Astrocyte (in vitro differentiated cells and primary cell): ENCODE measurements at regions not wholly inside any gene's neighbourhood (a gene's known extent, or its start where the extent isn't known, plus 50 kb on each side); places are given as distances from the start of the nearest gene placed in this dataset.

Source experiments
- DNase-seq: peaks from one replicate; pipeline ENCODE4 v3.0.0-alpha.2; 2010; ENCODE audit warnings: low read depth
- FAIRE-seq: peaks from 2 replicates; lab custom pipeline; 2011; peaks lifted over from hg19 to GRCh38; lab: Jason Lieb, UNC
- H2AFZ ChIP-seq: 2 replicates; pipeline ENCODE4 v1.6.0; 2012; ENCODE audit warnings: low read depth, low read length, inconsistent platforms
- H3K27ac ChIP-seq: 2 replicates; pipeline ENCODE4 v1.5.1; 2011; ENCODE audit warnings: low read depth, low read length, inconsistent platforms
- H3K27me3 ChIP-seq: 2 replicates; pipeline ENCODE4 v1.6.0; 2011; ENCODE audit warnings: low read length, inconsistent platforms; ENCODE audit not compliant: insufficient read depth
- H3K36me3 ChIP-seq: 2 replicates; pipeline ENCODE4 v1.5.1; 2011; ENCODE audit warnings: low read length, inconsistent platforms; ENCODE audit not compliant: insufficient read depth
- H3K4me1 ChIP-seq: 2 replicates; pipeline ENCODE4 v1.5.1; 2011; ENCODE audit warnings: low read length, inconsistent platforms; ENCODE audit not compliant: insufficient read depth
- H3K4me2 ChIP-seq: 2 replicates; pipeline ENCODE4 v1.6.0; 2012; ENCODE audit warnings: low read length, inconsistent platforms
- H3K4me3 ChIP-seq: 2 replicates; pipeline ENCODE4 v1.5.1; 2011; ENCODE audit warnings: low read depth, mild to moderate bottlenecking, low read length, inconsistent platforms; ENCODE audit not compliant: insufficient read depth
- H3K79me2 ChIP-seq: 2 replicates; pipeline ENCODE4 v1.6.0; 2012; ENCODE audit warnings: mild to moderate bottlenecking, low read length, inconsistent platforms; ENCODE audit not compliant: insufficient read depth
- H3K9ac ChIP-seq: 2 replicates; pipeline ENCODE4 v1.6.0; 2012; ENCODE audit warnings: mild to moderate bottlenecking, low read length, inconsistent platforms
- H3K9me3 ChIP-seq: 2 replicates; pipeline ENCODE4 v1.5.1; 2012; ENCODE audit warnings: low read depth, mild to moderate bottlenecking, low read length, inconsistent platforms; ENCODE audit not compliant: insufficient read depth
- H4K20me1 ChIP-seq: 2 replicates; pipeline ENCODE4 v1.6.0; 2012; ENCODE audit warnings: low read length, inconsistent platforms; ENCODE audit not compliant: insufficient read depth
- H3K27ac Mint-ChIP-seq: one replicate; pipeline ENCODE4 v1.8.0; 2021; ENCODE audit warnings: mild to moderate bottlenecking, mixed read lengths; ENCODE audit not compliant: unreplicated experiment
- H3K27me3 Mint-ChIP-seq: one replicate; pipeline ENCODE4 v1.8.0; 2021; ENCODE audit warnings: low read depth, mixed read lengths; ENCODE audit not compliant: unreplicated experiment
- H3K36me3 Mint-ChIP-seq: one replicate; pipeline ENCODE4 v1.8.0; 2021; ENCODE audit warnings: low read depth, mixed read lengths; ENCODE audit not compliant: unreplicated experiment
- H3K4me1 Mint-ChIP-seq: one replicate; pipeline ENCODE4 v1.8.0; 2021; ENCODE audit warnings: low read depth, mixed read lengths; ENCODE audit not compliant: unreplicated experiment
- H3K4me3 Mint-ChIP-seq: one replicate; pipeline ENCODE4 v1.8.0; 2021; ENCODE audit warnings: mild to moderate bottlenecking, moderate library complexity, mixed read lengths; ENCODE audit not compliant: unreplicated experiment
- H3K9me3 Mint-ChIP-seq: one replicate; pipeline ENCODE4 v1.8.0; 2021; ENCODE audit warnings: mild to moderate bottlenecking, mixed read lengths; ENCODE audit not compliant: unreplicated experiment
- EZH2 ChIP-seq: IDR thresholded peaks from 2 replicates; pipeline ENCODE4 v1.6.1; 2012; ENCODE audit warnings: mild to moderate bottlenecking, low read length, inconsistent platforms; ENCODE audit not compliant: insufficient read depth
- TF ChIP-seq, protein P1 (sequence below): IDR thresholded peaks from 2 replicates; pipeline ENCODE4 v1.5.1; 2011; ENCODE audit warnings: low read depth, mild to moderate bottlenecking, inconsistent platforms, low read length, moderate library complexity; ENCODE audit not compliant: insufficient read depth

DNA sequence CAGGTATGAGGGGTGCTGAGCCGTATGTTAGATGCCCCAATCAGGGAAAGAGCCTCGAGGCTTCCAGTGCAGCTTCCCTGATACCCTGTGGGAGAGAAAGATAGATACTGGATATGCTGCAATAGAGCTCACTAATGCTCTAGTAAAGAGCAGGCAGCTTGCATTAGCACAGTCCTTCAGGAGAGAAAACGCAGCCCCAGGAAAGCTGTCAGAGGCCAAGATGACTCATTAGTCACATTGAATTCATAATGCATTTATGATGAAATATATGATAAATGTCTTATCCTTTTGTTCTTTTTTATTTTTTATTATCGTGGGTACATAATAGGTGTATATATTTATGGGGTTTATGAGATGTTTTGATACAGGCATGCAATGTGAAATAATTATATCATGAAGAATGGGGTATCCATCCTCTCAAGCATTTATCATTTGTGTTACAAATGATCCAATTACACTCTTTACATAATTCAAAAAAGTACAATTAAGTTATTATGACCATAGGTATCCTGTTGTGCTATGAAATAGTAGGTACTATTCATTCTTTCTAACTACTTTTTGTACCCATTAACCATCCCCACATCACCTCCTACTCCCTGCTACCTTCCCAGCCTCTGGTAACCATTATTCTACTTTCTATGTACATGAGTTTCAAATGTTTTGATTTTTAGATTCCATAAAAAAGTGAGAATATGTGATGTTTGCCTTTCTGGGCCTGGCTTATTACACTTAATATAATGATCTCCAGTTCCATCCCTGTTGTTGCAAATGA, 94.5 kb upstream of the TOP3B start:
- H3K4me1 Mint-ChIP-seq = peaks cover 8% of the 10 kb centered on the region
- Histone ChIP-seq H3K27me3 (peaks cover 17% of the 10 kb centered on the region), H3K9ac (no peak overlapping the region), H3K4me1 (no peaks in the 10 kb centered on the region), H3K4me2 (no peak overlapping the region), H2AFZ (no peak overlapping the region), H3K4me3 (no peak overlapping the region), H3K36me3 (no peaks in the 10 kb centered on the region), H3K27ac (no peak overlapping the region), H3K79me2 (no peaks in the 10 kb centered on the region), H3K9me3 (no peaks in the 10 kb centered on the region), H4K20me1 (no peaks in the 10 kb centered on the region)
- peaks cover 71% of the 10 kb centered on the region for H3K27me3 Mint-ChIP-seq
- no peak for FAIRE-seq
- TF ChIP-seq, protein P1, sequence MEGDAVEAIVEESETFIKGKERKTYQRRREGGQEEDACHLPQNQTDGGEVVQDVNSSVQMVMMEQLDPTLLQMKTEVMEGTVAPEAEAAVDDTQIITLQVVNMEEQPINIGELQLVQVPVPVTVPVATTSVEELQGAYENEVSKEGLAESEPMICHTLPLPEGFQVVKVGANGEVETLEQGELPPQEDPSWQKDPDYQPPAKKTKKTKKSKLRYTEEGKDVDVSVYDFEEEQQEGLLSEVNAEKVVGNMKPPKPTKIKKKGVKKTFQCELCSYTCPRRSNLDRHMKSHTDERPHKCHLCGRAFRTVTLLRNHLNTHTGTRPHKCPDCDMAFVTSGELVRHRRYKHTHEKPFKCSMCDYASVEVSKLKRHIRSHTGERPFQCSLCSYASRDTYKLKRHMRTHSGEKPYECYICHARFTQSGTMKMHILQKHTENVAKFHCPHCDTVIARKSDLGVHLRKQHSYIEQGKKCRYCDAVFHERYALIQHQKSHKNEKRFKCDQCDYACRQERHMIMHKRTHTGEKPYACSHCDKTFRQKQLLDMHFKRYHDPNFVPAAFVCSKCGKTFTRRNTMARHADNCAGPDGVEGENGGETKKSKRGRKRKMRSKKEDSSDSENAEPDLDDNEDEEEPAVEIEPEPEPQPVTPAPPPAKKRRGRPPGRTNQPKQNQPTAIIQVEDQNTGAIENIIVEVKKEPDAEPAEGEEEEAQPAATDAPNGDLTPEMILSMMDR = no peak
- TF ChIP-seq EZH2 = no peak
- H3K9me3 Mint-ChIP-seq = no peaks in the 10 kb centered on the region
- peaks cover 2% of the 10 kb centered on the region for H3K36me3 Mint-ChIP-seq
- no peak for DNase-seq
- H3K27ac Mint-ChIP-seq = no peak overlapping the region
- H3K4me3 Mint-ChIP-seq = no peak overlapping the region

DNA sequence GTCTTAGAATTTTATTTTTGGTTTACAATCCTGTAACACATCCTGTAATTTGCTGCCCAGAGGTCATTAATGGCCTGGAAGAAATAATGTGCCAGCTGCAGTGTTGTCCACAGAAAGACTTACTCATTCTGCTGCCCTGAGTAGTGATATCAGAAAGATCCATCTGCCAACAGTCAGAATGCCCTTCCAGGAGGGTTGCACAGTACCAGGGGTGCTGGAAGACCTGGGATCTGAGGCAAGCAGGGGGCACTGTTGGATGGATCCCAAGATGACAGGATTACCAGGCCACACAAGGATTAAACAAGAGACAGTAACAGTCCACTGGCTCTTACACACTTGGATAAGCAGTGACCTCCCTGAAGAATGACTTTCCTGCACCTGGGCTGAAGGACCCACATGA, 93.8 kb upstream of the TOP3B start:
- no peak overlapping the region for H3K4me3 Mint-ChIP-seq
- H3K9me3 Mint-ChIP-seq = no peaks in the 10 kb centered on the region
- peaks cover 70% of the 10 kb centered on the region for H3K27me3 Mint-ChIP-seq
- Histone ChIP-seq H3K79me2 (no peaks in the 10 kb centered on the region), H3K4me3 (no peak overlapping the region), H3K9ac (no peak overlapping the region), H3K9me3 (no peaks in the 10 kb centered on the region), H3K27me3 (peaks cover 17% of the 10 kb centered on the region), H3K27ac (no peak overlapping the region), H3K4me1 (no peaks in the 10 kb centered on the region), H3K4me2 (no peak overlapping the region), H2AFZ (no peak overlapping the region), H3K36me3 (no peaks in the 10 kb centered on the region), H4K20me1 (no peaks in the 10 kb centered on the region)
- no peak for TF ChIP-seq EZH2
- TF ChIP-seq, protein P1 = no peak
- DNase-seq (no peak), FAIRE-seq (no peak)
- no peak overlapping the region for H3K27ac Mint-ChIP-seq
- peaks cover 2% of the 10 kb centered on the region for H3K36me3 Mint-ChIP-seq
- H3K4me1 Mint-ChIP-seq = peaks cover 8% of the 10 kb centered on the region
